ENCODE measurements at regions not wholly inside any gene's neighbourhood (a gene's known extent, or its start where the extent isn't known, plus 50 kb on each side); places are given as distances from the start of the nearest gene placed in this dataset.

DNA sequence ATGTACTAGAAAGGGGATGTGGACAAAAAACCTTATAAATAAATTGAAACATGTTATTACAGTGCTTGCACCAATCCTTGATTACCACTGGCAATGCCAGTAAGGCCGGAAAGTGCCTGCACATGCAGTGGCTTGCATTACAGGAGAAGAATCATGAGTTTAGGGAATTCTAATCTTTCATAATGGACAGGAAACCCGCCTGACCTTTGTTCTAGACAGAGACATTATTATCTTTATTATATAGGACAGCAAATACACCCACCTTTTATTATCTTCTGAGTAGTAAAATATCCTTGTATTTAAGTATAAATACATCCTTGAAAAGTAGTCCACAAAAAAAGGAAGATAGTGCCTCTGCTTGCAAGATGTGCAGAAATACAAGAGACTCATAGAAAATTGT, 379.9 kb upstream of the LCORL start:
- H3K27me3 ChIP-seq (ENCODE audit: insufficient read depth, low read length), result no peaks in the 10 kb centered on the region
- H3K27ac Mint-ChIP-seq, result no peak overlapping the region
- no peaks in the 10 kb centered on the region for H3K79me2 ChIP-seq (ENCODE audit: insufficient read depth, low read length)
- no peak overlapping the region for H3K4me2 ChIP-seq (ENCODE audit: insufficient read depth, insufficient read length, low read length)
- no peak overlapping the region for H3K56ac ChIP-seq (ENCODE audit: insufficient read length, low read depth, low read length)
- H2BK20ac ChIP-seq (ENCODE audit: low read depth, low read length, poor library complexity, severe bottlenecking), result no peak overlapping the region
- no peaks in the 10 kb centered on the region for H4K20me1 ChIP-seq (ENCODE audit: control insufficient read depth, insufficient read depth, insufficient read length)
- H2BK15ac ChIP-seq (ENCODE audit: low read depth, low read length), result no peak overlapping the region
- no peak overlapping the region for H3K18ac ChIP-seq (ENCODE audit: insufficient read length, low read depth, low read length)
- H4K91ac ChIP-seq (ENCODE audit: insufficient read length, low read depth, low read length), result no peak overlapping the region
- H2BK120ac ChIP-seq (ENCODE audit: low read depth, low read length, poor library complexity, severe bottlenecking), result no peak overlapping the region
- H3K79me1 ChIP-seq (ENCODE audit: insufficient read depth, low read depth, low read length, poor library complexity, severe bottlenecking), result no peaks in the 10 kb centered on the region
- H3K9me3 Mint-ChIP-seq, result no peaks in the 10 kb centered on the region
- no peak overlapping the region for H4K8ac ChIP-seq (replicated peaks; ENCODE audit: insufficient read length, low read depth, low read length)
- no peaks in the 10 kb centered on the region for H3K23me2 ChIP-seq (ENCODE audit: insufficient read length, low read depth, low read length, poor library complexity, severe bottlenecking)
- no peaks in the 10 kb centered on the region for H3K4me1 ChIP-seq (ENCODE audit: insufficient read depth, low read length)
- no peak overlapping the region for H3K14ac ChIP-seq (ENCODE audit: insufficient read depth, low read length)
- H4K5ac ChIP-seq (ENCODE audit: insufficient read length, low read depth, low read length), result no peak overlapping the region
- H3K36me3 Mint-ChIP-seq (ENCODE audit: insufficient read depth in 1 of 3, low read depth in 3 of 3), result no peaks in the 10 kb centered on the region
- no peak overlapping the region for H2AK5ac ChIP-seq (ENCODE audit: insufficient read length, low read length)
- H3K27me3 Mint-ChIP-seq (ENCODE audit: low read depth), result no peaks in the 10 kb centered on the region
- no peak overlapping the region for H3K4ac ChIP-seq (ENCODE audit: low read depth, low read length)
- peaks cover 5 to 13% of the 10 kb centered on the region in 2 experiments for H3K4me1 Mint-ChIP-seq
- no peak overlapping the region for H3K4me3 Mint-ChIP-seq
- no peak overlapping the region for H3K9ac ChIP-seq (ENCODE audit: extremely low read depth, insufficient read length, low read length)
- H3T11ph ChIP-seq (ENCODE audit: low read length), result no peak overlapping the region
- no peak overlapping the region for H3K27ac ChIP-seq (ENCODE audit: insufficient read length, low read depth, low read length)
- no peaks in the 10 kb centered on the region for H3K9me3 ChIP-seq (ENCODE audit: control insufficient read depth, low read depth, low read length)
- no peak overlapping the region for H2AFZ ChIP-seq (ENCODE audit: low read length)
- no peak overlapping the region for H2BK5ac ChIP-seq (ENCODE audit: insufficient read length, low read length)
- H2BK12ac ChIP-seq (ENCODE audit: insufficient read length, low read depth, low read length), result no peak overlapping the region
- TF ChIP-seq, protein P1, sequence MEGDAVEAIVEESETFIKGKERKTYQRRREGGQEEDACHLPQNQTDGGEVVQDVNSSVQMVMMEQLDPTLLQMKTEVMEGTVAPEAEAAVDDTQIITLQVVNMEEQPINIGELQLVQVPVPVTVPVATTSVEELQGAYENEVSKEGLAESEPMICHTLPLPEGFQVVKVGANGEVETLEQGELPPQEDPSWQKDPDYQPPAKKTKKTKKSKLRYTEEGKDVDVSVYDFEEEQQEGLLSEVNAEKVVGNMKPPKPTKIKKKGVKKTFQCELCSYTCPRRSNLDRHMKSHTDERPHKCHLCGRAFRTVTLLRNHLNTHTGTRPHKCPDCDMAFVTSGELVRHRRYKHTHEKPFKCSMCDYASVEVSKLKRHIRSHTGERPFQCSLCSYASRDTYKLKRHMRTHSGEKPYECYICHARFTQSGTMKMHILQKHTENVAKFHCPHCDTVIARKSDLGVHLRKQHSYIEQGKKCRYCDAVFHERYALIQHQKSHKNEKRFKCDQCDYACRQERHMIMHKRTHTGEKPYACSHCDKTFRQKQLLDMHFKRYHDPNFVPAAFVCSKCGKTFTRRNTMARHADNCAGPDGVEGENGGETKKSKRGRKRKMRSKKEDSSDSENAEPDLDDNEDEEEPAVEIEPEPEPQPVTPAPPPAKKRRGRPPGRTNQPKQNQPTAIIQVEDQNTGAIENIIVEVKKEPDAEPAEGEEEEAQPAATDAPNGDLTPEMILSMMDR (conservative IDR thresholded peaks at IDR 0.05), result no peak
- no CpG with 5 or more reads among the region's 2 CpGs for WGBS (ENCODE audit: extremely low coverage, insufficient read length, low lambda C conversion rate)
- H3K23ac ChIP-seq (ENCODE audit: insufficient read length, low read depth, low read length), result no peak overlapping the region
- DNase-seq, result no peak
